GM12873 (cell line): ENCODE measurements at regions not wholly inside any gene's neighbourhood (a gene's known extent, or its start where the extent isn't known, plus 50 kb on each side); places are given as distances from the start of the nearest gene placed in this dataset.

ENCODE experiments used
- CTCF ChIP-seq: IDR thresholded peaks from 2 replicates; pipeline ENCODE4 v1.5.1; 2012; ENCODE audit warnings: low read depth, mild to moderate bottlenecking, moderate library complexity, low read length, control low read depth; ENCODE audit not compliant: insufficient read depth; ENCODE audit errors: missing control alignments

- no peak for TF ChIP-seq CTCF
These were observed 720.2 kb downstream of the PTPRU start for GRCh38 chr1:29956349-29957030.

GRCh38 chr1:29954591-29954990, 718.3 kb downstream of the PTPRU start:
- TF ChIP-seq CTCF, result no peak

- no peak for TF ChIP-seq CTCF
These were observed 717.6 kb downstream of the PTPRU start for GRCh38 chr1:29953961-29954360.

- TF ChIP-seq CTCF, result no peak
These were observed 713.4 kb downstream of the PTPRU start for GRCh38 chr1:29949676-29950075.

GRCh38 chr1:29948581-29948980, 712.3 kb downstream of the PTPRU start:
- no peak for TF ChIP-seq CTCF

- no peak for TF ChIP-seq CTCF
These were observed 709.7 kb downstream of the PTPRU start for GRCh38 chr1:29946057-29946456.

GRCh38 chr1:29945426-29945825, 709.1 kb downstream of the PTPRU start:
- no peak for TF ChIP-seq CTCF
